ENCODE measurements at regions not wholly inside any gene's neighbourhood (a gene's known extent, or its start where the extent isn't known, plus 50 kb on each side); places are given as distances from the start of the nearest gene placed in this dataset.

GRCh38 chr13:108558489-108558888 lies 70.9 kb upstream of the MYO16 start:
- no peak for DNase-seq (ENCODE audit: low spot score in 2 of 2)
- intact Hi-C loops (cut with DNase I) = no loop called here
- Histone ChIP-seq H3K27me3 (no peaks in the 10 kb centered on the region), H3K36me3 (no peaks in the 10 kb centered on the region), H3K4me3 (no peak overlapping the region), H3K9me3 (no peaks in the 10 kb centered on the region), H3K27ac (no peak overlapping the region), H3K4me1 (no peaks in the 10 kb centered on the region)
- TF ChIP-seq, protein P1, sequence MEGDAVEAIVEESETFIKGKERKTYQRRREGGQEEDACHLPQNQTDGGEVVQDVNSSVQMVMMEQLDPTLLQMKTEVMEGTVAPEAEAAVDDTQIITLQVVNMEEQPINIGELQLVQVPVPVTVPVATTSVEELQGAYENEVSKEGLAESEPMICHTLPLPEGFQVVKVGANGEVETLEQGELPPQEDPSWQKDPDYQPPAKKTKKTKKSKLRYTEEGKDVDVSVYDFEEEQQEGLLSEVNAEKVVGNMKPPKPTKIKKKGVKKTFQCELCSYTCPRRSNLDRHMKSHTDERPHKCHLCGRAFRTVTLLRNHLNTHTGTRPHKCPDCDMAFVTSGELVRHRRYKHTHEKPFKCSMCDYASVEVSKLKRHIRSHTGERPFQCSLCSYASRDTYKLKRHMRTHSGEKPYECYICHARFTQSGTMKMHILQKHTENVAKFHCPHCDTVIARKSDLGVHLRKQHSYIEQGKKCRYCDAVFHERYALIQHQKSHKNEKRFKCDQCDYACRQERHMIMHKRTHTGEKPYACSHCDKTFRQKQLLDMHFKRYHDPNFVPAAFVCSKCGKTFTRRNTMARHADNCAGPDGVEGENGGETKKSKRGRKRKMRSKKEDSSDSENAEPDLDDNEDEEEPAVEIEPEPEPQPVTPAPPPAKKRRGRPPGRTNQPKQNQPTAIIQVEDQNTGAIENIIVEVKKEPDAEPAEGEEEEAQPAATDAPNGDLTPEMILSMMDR (IDR thresholded peaks at IDR 0.05) = no peak

DNA sequence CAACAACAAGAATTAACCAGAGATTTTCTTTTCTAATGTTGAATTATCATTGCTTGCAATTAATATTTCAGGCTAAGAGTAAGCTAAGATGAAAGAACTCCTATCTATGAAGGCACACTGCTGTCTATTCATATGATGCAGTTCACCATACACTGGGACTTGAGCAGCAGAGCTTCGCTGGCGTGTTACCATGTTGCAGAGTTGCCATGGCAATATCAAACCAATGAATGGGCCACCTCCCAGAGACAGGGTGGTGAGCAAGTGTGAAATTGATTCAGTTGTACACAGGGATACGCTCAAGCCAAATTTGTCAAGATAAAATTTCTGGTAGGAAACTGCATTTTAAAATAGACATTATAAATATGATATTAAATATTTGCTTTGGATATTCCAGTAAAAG lies 69.3 kb upstream of the MYO16 start:
- TF ChIP-seq, protein P1 (IDR thresholded peaks at IDR 0.05) = no peak
- no peaks in the 10 kb centered on the region for H3K4me1 ChIP-seq
- H3K36me3 ChIP-seq = no peaks in the 10 kb centered on the region
- DNase-seq (ENCODE audit: low spot score in 2 of 2) = no peak
- no peak overlapping the region for H3K27ac ChIP-seq
- no peaks in the 10 kb centered on the region for H3K27me3 ChIP-seq
- no peak overlapping the region for H3K4me3 ChIP-seq
- no peaks in the 10 kb centered on the region for H3K9me3 ChIP-seq
- intact Hi-C loops (cut with DNase I) = no loop called here

DNA sequence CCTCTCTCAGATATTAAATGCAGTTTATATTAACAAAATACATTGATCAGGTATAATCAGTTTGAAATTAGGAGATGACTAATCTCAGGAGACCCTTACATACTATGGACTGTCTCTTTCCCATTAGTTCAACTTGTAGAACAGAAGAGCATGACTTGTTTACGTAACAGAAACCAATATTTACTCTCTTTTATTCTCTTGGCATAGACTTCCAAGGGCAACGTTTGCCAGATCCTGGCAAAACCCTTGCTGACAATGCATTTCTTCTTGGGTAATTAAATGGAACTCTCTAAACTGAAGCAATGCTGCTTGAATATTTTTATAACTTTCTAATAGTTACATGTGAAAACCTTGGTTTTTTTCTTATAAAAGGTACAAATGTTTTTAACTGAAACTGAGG lies 68.3 kb upstream of the MYO16 start:
- no peak overlapping the region for H3K27ac ChIP-seq
- no peak for DNase-seq (ENCODE audit: low spot score in 2 of 2)
- H3K9me3 ChIP-seq = no peaks in the 10 kb centered on the region
- no peaks in the 10 kb centered on the region for H3K27me3 ChIP-seq
- TF ChIP-seq, protein P1 (IDR thresholded peaks at IDR 0.05) = no peak
- H3K36me3 ChIP-seq = no peaks in the 10 kb centered on the region
- H3K4me3 ChIP-seq = no peak overlapping the region
- intact Hi-C loops (cut with DNase I) = no loop called here
- H3K4me1 ChIP-seq = no peaks in the 10 kb centered on the region

- H3K9me3 ChIP-seq = no peaks in the 10 kb centered on the region
- no peak for DNase-seq (ENCODE audit: low spot score in 2 of 2)
- TF ChIP-seq, protein P1 (IDR thresholded peaks at IDR 0.05) = no peak
- no peaks in the 10 kb centered on the region for H3K36me3 ChIP-seq
- intact Hi-C loops (cut with DNase I) = no loop called here
- no peak overlapping the region for H3K4me3 ChIP-seq
- no peak overlapping the region for H3K27ac ChIP-seq
- no peaks in the 10 kb centered on the region for H3K4me1 ChIP-seq
- no peaks in the 10 kb centered on the region for H3K27me3 ChIP-seq
Measured at GRCh38 chr13:108566413-108567170, 62.8 kb upstream of the MYO16 start.

DNA sequence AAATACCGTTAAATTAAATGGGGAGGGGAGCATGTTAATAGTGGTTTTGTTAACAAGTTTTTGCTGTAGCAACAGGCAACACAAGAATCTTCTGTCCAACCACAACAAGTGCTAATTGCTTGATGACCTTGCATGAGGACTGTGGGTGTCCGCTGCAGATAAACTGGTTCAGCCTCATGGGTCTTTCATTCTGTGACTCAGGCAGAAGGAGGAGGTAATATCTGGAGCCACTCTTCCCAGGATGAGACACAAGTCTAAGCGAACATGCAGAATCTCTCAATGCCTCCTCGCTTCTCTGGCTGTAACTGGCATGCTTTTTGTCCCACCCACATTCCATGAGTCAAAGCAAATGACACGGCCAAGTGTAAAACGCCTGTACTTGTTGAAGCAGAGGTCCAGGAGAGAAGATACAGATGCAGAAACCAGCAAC lies 56.6 kb upstream of the MYO16 start:
- Histone ChIP-seq H3K27ac (no peak overlapping the region), H3K4me3 (no peak overlapping the region), H3K27me3 (no peaks in the 10 kb centered on the region), H3K9me3 (no peaks in the 10 kb centered on the region), H3K36me3 (no peaks in the 10 kb centered on the region), H3K4me1 (no peaks in the 10 kb centered on the region)
- no peak for DNase-seq (ENCODE audit: low spot score in 2 of 2)
- TF ChIP-seq, protein P1 (IDR thresholded peaks at IDR 0.05) = no peak
- intact Hi-C loops (cut with DNase I) = no loop called here
